C4-2B (cell line): ENCODE measurements at regions not wholly inside any gene's neighbourhood (a gene's known extent, or its start where the extent isn't known, plus 50 kb on each side); places are given as distances from the start of the nearest gene placed in this dataset.

Experiments
- ZFX ChIP-seq: fragments of 450-650 bp; IDR thresholded peaks from 2 replicates; pipeline ENCODE4 v1.6.1; 2017
- TF ChIP-seq, protein P1 (sequence below): fragments of 450-650 bp; conservative IDR thresholded peaks from 2 replicates; pipeline ENCODE4 v1.5.1; 2017; ENCODE audit warnings: mild to moderate bottlenecking

DNA sequence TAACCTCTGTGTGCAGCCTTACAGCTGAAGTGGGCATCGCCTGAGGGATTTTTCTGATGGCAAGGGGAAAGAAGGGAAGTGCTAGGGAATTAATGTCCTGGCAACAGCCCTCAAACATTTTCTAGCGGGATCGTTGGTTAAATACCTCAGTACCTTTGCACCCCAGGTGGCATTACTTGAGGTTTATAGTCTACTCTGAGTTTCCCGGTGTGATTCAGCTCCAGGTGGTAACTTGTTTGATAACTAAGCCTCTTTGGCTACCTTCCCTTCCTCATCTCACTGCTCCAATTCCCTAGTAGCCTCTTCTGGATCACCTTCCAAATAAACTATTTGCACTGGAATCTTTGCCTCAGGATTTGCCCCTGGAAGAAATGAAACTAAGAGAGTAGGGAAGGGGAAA lies 237.0 kb upstream of the SSTR1 start:
- TF ChIP-seq, protein P1, sequence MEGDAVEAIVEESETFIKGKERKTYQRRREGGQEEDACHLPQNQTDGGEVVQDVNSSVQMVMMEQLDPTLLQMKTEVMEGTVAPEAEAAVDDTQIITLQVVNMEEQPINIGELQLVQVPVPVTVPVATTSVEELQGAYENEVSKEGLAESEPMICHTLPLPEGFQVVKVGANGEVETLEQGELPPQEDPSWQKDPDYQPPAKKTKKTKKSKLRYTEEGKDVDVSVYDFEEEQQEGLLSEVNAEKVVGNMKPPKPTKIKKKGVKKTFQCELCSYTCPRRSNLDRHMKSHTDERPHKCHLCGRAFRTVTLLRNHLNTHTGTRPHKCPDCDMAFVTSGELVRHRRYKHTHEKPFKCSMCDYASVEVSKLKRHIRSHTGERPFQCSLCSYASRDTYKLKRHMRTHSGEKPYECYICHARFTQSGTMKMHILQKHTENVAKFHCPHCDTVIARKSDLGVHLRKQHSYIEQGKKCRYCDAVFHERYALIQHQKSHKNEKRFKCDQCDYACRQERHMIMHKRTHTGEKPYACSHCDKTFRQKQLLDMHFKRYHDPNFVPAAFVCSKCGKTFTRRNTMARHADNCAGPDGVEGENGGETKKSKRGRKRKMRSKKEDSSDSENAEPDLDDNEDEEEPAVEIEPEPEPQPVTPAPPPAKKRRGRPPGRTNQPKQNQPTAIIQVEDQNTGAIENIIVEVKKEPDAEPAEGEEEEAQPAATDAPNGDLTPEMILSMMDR = no peak
- no peak for TF ChIP-seq ZFX
